Tibial nerve (tissue), 3 donors: ENCODE measurements at regions not wholly inside any gene's neighbourhood (a gene's known extent, or its start where the extent isn't known, plus 50 kb on each side); places are given as distances from the start of the nearest gene placed in this dataset.

ENCODE experiments used
- POLR2A ChIP-seq, 2 donors: fragments of 450-650 bp; IDR thresholded peaks; one replicate each; pipeline ENCODE4 v1.6.1; 2017; ENCODE audit warnings: antibody characterized with exemption in 2 of 2, mild to moderate bottlenecking in 2 of 2, moderate library complexity in 2 of 2
- TF ChIP-seq, protein P1 (sequence below), 5 experiments: fragments of 200-600 bp in 3 of 5; fragments of 450-650 bp in 2 of 5; sonication (generic) in 3 of 5; IDR thresholded peaks; one replicate each; pipeline ENCODE4 v1.5.1; 2016 to 2019; ENCODE audit warnings: antibody characterized with exemption in 5 of 5, mild to moderate bottlenecking in 3 of 5, moderate library complexity in 2 of 5

- TF ChIP-seq, protein P1, sequence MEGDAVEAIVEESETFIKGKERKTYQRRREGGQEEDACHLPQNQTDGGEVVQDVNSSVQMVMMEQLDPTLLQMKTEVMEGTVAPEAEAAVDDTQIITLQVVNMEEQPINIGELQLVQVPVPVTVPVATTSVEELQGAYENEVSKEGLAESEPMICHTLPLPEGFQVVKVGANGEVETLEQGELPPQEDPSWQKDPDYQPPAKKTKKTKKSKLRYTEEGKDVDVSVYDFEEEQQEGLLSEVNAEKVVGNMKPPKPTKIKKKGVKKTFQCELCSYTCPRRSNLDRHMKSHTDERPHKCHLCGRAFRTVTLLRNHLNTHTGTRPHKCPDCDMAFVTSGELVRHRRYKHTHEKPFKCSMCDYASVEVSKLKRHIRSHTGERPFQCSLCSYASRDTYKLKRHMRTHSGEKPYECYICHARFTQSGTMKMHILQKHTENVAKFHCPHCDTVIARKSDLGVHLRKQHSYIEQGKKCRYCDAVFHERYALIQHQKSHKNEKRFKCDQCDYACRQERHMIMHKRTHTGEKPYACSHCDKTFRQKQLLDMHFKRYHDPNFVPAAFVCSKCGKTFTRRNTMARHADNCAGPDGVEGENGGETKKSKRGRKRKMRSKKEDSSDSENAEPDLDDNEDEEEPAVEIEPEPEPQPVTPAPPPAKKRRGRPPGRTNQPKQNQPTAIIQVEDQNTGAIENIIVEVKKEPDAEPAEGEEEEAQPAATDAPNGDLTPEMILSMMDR (IDR thresholded peaks at IDR 0.05) = no peak
- no peak for TF ChIP-seq POLR2A (IDR thresholded peaks at IDR 0.05)
These were observed 2314.9 kb downstream of the LRRC4C start for GRCh38 chr11:39144351-39145130.
